ENCODE measurements at regions not wholly inside any gene's neighbourhood (a gene's known extent, or its start where the extent isn't known, plus 50 kb on each side); places are given as distances from the start of the nearest gene placed in this dataset.

GRCh38 chrX:40157228-40158035, 59.7 kb upstream of the BCOR start:
- no peak for DNase-seq

GRCh38 chrX:40156470-40157227, 58.9 kb upstream of the BCOR start:
- no peak for DNase-seq

DNA sequence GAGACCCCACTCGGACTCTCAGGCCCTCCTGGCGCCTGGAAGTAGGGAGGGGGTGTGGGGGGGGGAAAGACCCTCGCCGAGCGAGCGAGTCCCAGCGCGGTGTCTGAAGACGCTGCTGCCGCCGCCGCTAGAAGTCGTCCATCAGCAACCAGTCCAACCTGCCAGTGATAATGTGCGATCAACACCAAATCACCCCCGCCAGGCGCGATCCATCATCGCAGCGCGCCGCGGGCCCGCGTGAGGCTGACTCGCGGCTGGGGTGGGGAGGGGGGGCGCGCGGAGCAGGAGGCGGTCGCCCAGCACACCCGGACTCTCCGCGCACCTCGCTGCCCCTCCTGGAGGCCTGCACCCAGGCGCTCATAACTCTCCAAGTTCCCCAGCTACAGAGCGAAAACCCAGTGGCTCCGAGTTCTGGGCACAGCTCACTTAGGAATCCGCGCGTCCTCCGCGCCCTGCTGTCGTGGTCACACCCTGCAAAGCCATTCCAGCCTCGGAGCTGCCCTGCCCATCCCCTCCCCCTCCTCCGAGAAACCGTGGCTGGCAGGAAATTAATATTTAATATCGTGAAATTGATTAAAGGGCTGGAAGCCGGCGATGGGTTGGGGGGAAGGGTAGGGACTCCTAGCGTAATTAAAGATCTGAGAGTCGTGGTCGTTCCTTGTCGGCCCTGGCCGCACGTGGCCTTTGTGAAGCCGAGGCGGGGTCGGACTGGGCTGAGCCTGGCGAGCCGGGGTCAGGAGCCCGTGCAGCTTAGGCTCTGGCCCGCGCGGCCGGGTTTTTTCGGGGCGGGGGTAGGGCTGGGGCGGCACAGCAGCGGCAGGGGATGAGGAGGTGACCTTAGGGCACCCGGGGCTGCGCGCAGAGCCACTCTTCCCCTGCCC, 58.1 kb upstream of the BCOR start:
- no peak for DNase-seq

- DNase-seq = no peak
Observed at GRCh38 chrX:40154853-40155588, 57.3 kb upstream of the BCOR start.

DNA sequence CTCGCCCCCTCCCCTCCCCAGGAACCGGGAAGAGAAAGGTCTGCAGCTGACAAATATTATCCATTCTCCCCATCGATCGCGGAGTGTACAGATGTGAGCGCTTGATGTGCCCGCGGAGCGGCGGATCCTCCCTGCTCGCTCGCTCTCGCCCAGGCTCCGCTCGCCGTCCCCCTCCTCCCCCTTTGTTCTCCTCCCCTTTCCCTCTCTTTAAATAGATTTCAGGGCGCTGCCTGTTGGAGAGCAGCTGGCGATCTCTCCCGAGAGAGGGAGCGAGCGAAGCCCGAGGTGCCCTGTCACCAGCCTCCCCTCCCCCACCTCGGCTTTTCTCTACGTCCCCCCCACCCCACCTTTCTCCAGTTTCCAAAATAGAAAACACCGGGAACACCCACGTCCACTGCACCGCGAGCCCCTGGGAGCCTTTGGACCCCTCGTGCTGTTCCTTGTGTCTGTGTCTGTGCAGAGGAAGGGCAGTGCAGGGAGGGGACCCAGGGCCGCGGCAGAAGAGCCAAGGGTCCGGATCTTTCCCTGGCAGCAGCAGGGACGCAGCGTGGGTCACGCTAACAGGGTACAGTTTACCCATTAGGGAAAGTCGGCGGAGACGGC, 56.6 kb upstream of the BCOR start:
- no peak for DNase-seq

DNA sequence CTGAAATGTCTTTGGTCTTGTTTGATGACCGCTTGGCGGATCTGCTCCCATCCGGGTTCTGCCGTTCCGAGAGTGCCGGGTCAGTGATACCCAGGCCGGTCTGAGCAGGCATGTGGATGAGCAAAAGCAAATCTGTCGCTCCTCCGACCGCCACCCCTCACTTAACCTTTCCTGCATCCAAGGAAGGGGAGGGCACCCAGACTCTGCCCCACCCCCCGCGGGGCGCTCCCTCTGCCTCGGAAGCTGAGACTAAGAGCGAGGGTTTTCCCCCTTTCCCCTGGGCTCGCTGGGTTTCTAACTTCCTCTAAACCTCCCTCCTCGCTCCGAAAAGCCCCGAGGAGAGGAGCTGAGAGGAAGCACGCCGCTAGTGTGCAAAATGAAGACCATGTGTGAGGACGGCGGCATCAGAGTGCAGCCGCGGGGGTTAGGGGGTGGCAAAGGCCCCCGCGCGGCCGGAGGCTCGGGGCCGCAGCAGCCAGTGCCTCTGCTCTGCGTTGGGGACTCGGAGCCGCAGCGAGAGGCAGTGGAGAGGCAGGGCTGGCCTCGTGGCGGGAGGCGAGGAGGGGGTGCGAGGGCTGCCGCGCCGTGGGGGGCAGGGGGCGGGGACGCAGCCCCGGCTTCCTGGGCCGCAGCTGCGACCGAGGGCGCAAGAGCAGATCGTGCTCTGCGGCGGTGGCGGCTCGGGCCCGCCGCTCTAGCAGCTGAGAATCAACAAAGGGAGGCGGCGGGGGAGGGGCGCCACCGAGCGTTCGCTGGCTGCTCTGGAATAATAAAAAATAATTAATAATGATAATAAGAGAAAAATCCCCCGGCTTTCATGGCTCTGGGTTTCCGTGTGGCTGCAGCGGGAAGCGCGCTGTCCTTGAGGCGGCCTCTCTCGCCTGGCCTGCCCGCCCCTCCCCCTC, 55.8 kb upstream of the BCOR start:
- DNase-seq = peak; percentile 61

GRCh38 chrX:40152741-40153344, 55.1 kb upstream of the BCOR start:
- DNase-seq = peak; percentile 56

- DNase-seq = no peak
Observed at GRCh38 chrX:40152173-40152711, 54.5 kb upstream of the BCOR start.

DNA sequence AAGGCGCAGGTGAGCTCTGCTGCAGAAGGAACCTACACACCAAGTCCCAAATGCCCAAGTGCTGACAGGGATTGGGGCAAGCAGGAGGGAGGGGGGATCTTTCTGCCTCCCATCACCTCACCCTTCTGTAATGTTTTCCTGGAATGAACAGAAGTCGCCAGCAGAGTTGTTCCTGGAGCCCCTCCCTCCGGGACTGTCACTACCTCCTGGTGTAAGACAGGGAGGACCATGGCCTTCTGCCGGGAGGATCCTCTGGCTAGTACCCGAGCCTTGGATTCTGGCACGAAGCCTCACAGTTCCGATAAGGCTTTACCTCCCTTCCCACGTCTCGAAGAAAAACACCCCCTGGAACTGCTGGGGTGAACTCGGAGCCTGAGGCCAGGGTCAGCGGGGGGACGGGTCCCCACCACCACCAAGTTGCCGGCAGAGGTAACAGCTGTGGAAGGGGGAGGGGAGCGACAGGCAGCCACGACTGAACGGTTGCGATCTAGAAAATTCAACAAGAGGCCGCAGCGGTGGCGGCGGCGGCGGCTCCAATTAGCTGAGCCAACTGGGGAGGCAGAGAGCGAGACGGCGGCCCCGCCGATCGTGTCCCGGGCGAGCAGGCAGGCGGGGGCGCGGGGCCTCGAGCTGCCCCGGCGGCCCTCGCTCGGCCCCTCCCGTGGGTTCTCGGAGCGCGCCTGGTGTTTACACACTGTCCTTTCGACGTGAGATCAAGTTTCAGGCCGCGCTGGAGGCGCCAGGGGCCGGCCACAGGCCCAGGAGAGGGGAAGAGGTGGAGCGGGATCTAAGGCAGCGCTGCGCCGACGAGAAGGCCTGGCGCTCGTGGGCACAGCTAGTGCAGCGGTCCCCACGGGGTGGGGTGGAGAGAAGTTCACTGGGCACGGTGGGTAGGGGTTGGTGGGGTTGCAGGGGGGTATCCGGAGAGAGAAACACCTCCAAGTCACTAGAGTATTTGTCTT, 53.7 kb upstream of the BCOR start:
- no peak for DNase-seq

GRCh38 chrX:40150503-40150902, 52.7 kb upstream of the BCOR start:
- DNase-seq = no peak

GRCh38 chrX:40149286-40150175, 51.8 kb upstream of the BCOR start:
- no peak for DNase-seq

DNA sequence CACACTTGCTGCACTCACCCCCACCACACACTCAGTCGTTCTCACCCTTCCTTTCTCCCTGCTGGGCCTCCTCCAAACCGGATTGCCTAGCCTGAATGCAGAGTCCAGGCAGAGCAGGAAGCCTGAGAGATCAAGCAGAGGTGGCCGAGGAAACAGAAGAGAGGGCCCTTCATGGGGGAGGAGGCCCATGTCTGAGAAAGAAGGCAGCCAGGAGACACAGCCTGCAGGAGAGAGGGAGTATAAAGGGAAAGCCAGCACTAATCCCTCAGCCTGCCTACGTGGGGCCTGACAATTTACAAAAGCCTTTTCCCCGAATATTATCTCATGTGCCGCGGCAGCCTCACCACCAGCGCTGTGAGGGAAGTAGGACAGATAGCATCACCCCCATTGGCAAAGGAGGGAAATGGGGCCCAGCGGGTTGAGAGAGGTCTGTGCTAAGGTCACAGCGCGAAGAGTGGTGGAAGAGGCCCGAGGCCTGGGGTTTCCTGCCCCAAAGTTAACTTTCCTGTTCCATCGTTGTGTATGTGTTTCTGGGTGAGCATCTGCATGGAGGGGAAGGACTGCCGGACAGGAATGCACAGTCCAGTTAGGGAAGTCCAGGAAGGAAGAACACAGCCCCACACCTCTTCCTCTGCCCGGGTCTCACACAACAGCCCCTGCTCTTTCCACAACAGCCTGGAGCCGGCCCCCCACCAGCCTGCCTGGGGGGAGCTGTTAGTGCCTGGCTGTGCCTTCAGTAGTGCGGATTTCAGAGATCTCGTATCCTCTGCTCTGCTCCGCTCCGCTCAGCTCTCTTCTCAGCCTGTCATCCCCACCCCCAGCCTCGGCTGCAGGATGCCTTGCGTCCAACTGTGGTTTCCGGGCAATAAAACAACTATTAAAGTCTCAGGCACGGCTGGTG, 50.9 kb upstream of the BCOR start:
- no peak for DNase-seq

DNA sequence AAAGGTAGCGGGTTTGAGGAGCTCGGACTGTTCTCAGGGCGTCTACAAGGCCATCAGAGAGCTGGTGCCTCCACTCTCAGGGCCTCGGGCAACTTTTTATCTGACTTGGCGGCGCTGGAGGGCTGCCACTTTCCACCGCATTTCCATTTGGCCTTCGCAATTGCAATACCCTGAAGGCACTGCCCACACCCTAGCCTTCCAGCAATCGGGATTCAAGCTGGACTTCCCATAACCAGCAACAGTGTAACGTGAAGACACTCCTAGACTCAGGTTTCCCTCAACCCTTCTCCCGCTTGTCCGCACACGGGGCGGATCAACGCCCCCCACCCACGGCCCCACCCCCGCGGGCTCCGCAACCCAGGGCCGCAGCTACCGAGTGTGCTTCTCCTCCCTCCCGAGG, 50.2 kb upstream of the BCOR start:
- no peak for DNase-seq
